Activated T-cell treated with anti-CD3 and anti-CD28 coated beads, Interleukin-2, amount 50 U/mL, for 72 hours (primary cell): ENCODE measurements at regions not wholly inside any gene's neighbourhood (a gene's known extent, or its start where the extent isn't known, plus 50 kb on each side); places are given as distances from the start of the nearest gene placed in this dataset.

Experiments used
- ATAC-seq, 2 donors: fragments of 150-1000 bp; cut with Tn5 transposase; replicated peaks in 1 of 2; 2 replicates each; pipeline ENCODE4 v1.10.0; 2021; ENCODE audit warnings: moderate library complexity in 2 of 2, mild to moderate bottlenecking in 1 of 2
- DNase-seq, 2 donors: peaks; one replicate each; pipeline ENCODE4 v3.0.0; 2021 to 2022; ENCODE audit warnings: mixed read lengths in 1 of 2
- H3K27ac Mint-ChIP-seq: one replicate; pipeline ENCODE4 v1.8.0; 2022; ENCODE audit warnings: mild to moderate bottlenecking, moderate library complexity, mixed read lengths
- H3K27me3 Mint-ChIP-seq: one replicate; pipeline ENCODE4 v1.8.0; 2022; ENCODE audit warnings: low read depth, mixed read lengths
- H3K36me3 Mint-ChIP-seq, 2 donors: one replicate each; pipeline ENCODE4 v1.8.0; 2022; ENCODE audit warnings: mixed read lengths in 2 of 2, mild to moderate bottlenecking in 1 of 2; ENCODE audit not compliant: insufficient read depth in 2 of 2
- H3K4me1 Mint-ChIP-seq: one replicate; pipeline ENCODE4 v1.8.0; 2022; ENCODE audit warnings: low read depth, mixed read lengths
- H3K4me3 Mint-ChIP-seq, 2 donors: one replicate each; pipeline ENCODE4 v1.8.0; 2022; ENCODE audit warnings: mild to moderate bottlenecking in 2 of 2, mixed read lengths in 2 of 2, moderate library complexity in 2 of 2
- H3K9me3 Mint-ChIP-seq, 2 donors: one replicate each; pipeline ENCODE4 v1.8.0; 2022; ENCODE audit warnings: mixed read lengths in 2 of 2

GRCh38 chr3:164230385-164231094 lies 847.8 kb downstream of the SI start:
- Mint-ChIP-seq H3K9me3 (peaks cover 2 to 5% of the 10 kb centered on the region in 2 donors), H3K36me3 (no peaks in the 10 kb centered on the region), H3K27me3 (no peaks in the 10 kb centered on the region), H3K4me1 (no peaks in the 10 kb centered on the region), H3K27ac (no peak overlapping the region), H3K4me3 (no peak overlapping the region)
- ATAC-seq: no peak
- no peak for DNase-seq

- Mint-ChIP-seq H3K27me3 (no peaks in the 10 kb centered on the region), H3K27ac (no peak overlapping the region), H3K4me3 (no peak overlapping the region), H3K9me3 (peaks cover 2 to 5% of the 10 kb centered on the region in 2 donors), H3K4me1 (no peaks in the 10 kb centered on the region), H3K36me3 (no peaks in the 10 kb centered on the region)
- DNase-seq (no peak), ATAC-seq (no peak)
Measured at GRCh38 chr3:164224126-164224525, 854.2 kb downstream of the SI start.

DNA sequence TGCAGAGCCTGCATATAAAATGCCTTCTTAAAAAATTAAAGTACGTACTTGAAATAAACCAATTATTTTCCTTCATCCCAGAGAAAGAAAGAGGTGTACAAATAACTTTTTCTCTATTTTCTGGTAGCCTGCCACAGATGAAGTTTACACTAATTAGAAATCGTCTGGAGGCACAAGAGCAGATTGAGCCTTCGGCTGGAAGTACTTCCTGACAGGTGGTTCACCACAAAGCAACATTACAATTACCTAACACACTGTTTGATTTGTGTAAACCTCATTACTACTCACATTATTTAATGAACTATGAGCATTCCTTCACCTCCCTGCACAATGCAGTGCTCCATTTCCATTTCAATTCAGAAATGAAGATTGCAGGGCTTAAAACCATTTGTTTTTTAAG lies 856.1 kb downstream of the SI start:
- Mint-ChIP-seq H3K9me3 (peaks cover 9 to 13% of the 10 kb centered on the region in 2 donors), H3K27ac (no peak overlapping the region), H3K4me1 (no peaks in the 10 kb centered on the region), H3K4me3 (no peak overlapping the region), H3K36me3 (peaks cover 0 to 3% of the 10 kb centered on the region in 2 donors), H3K27me3 (no peaks in the 10 kb centered on the region)
- no peak for DNase-seq
- no peak for ATAC-seq

GRCh38 chr3:164221297-164221696 lies 857.0 kb downstream of the SI start:
- DNase-seq: no peak
- Mint-ChIP-seq H3K4me3 (no peak overlapping the region), H3K36me3 (peaks cover 0 to 3% of the 10 kb centered on the region in 2 donors), H3K27ac (no peak overlapping the region), H3K27me3 (no peaks in the 10 kb centered on the region), H3K9me3 (peaks cover 9 to 13% of the 10 kb centered on the region in 2 donors), H3K4me1 (no peaks in the 10 kb centered on the region)
- no peak for ATAC-seq

DNA sequence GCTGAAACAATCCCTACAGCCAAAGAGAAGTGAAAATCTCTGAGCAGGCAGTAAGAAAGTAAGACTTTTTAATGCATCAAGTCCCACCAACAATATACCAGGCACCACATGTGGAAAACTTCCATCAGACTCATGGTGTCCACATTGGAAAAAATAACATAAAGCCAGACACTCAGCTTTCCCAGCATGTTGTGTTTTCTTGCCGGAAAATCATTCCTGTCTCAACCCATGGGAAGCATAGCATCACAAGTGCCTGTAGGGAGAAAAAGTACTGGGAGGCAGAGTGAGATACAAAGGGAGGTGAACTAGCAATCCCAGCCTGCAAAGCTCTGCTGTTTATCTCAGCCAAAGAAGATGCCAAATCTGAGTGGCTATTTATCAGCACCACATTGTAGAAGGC lies 868.9 kb downstream of the SI start:
- H3K9me3 Mint-ChIP-seq: peaks cover 0 to 3% of the 10 kb centered on the region in 2 donors
- no peaks in the 10 kb centered on the region for H3K36me3 Mint-ChIP-seq
- no peaks in the 10 kb centered on the region for H3K4me1 Mint-ChIP-seq
- no peak for ATAC-seq
- DNase-seq: no peak
- no peaks in the 10 kb centered on the region for H3K27me3 Mint-ChIP-seq
- H3K27ac Mint-ChIP-seq: no peak overlapping the region
- no peak overlapping the region for H3K4me3 Mint-ChIP-seq

DNA sequence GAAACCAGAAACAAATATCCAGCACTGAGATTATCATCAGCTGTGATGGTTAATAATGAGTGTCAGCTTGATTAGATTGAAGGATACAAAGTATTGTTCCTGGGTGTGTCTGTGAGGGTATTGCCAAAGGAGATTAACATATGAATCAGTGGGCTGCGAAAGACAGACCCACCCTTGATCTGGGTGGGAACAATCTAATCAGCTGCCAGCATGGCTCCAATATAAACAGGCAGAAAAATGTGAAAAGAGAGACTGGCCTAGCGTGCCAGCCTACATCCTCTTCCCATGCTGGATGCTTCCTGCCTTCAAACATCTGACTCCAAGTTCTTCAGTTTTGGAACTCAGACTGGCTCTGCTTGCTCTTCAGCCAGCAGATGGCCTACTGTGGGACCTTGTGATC lies 869.5 kb downstream of the SI start:
- Mint-ChIP-seq H3K27me3 (no peaks in the 10 kb centered on the region), H3K36me3 (no peaks in the 10 kb centered on the region), H3K4me3 (no peak overlapping the region), H3K4me1 (no peaks in the 10 kb centered on the region), H3K27ac (no peak overlapping the region), H3K9me3 (peaks cover 0 to 3% of the 10 kb centered on the region in 2 donors)
- DNase-seq (no peak), ATAC-seq (no peak)

DNA sequence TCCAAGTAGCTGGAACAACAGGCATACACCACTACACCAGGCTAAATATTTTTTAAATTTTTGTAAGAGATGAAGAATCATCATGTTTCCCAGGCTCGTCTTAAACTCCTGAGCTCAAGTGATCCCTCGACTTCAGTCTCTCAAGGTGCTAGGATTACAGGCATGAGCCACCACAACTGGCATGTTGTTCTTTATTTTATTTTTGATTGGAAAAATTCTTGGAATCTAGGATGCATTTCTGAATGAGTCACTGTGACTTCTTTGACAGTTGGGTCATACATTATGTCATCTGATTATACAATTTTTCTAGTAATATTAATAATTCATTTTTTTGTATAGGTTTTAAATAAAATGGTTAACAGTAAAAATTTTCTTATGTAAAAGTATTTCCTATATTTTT lies 870.2 kb downstream of the SI start:
- Mint-ChIP-seq H3K27ac (no peak overlapping the region), H3K9me3 (peaks cover 0 to 3% of the 10 kb centered on the region in 2 donors)

GRCh38 chr3:164200053-164200823 lies 878.1 kb downstream of the SI start:
- no peak for ATAC-seq
- no peak overlapping the region for H3K27ac Mint-ChIP-seq
- H3K27me3 Mint-ChIP-seq: no peaks in the 10 kb centered on the region
- no peaks in the 10 kb centered on the region for H3K4me1 Mint-ChIP-seq
- no peak for DNase-seq
- no peaks in the 10 kb centered on the region for H3K36me3 Mint-ChIP-seq
- H3K9me3 Mint-ChIP-seq: peaks cover 6 to 12% of the 10 kb centered on the region in 2 donors
- H3K4me3 Mint-ChIP-seq: no peak overlapping the region

More for the DNA sequence above, 870.2 kb downstream of the SI start:
- Mint-ChIP-seq H3K27me3 (no peaks in the 10 kb centered on the region), H3K4me3 (no peak overlapping the region), H3K4me1 (no peaks in the 10 kb centered on the region), H3K36me3 (no peaks in the 10 kb centered on the region)
- no peak for DNase-seq
- no peak for ATAC-seq

DNA sequence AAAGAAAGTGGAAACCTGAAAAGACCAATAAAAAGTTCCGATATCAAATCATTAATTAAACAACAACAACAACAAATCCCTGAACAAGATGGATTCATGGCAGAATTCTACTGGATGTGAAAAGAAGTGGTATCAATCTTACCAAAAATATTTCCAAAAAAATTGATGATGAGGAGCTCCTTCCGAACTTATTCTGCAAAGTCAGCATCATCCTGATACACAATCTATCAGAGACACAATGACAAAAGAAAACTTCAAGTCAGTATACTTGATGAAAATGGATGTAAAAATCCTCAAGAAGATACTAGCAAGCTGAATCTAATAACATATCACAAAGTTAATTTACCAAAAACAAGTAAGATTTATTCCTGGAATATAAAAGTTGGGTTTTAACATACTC lies 881.8 kb downstream of the SI start:
- peaks cover 6 to 11% of the 10 kb centered on the region in 2 donors for H3K9me3 Mint-ChIP-seq
- DNase-seq (no peak), ATAC-seq (no peak)
- H3K36me3 Mint-ChIP-seq: peaks cover 0 to 2% of the 10 kb centered on the region in 2 donors
- no peak overlapping the region for H3K27ac Mint-ChIP-seq
- H3K4me1 Mint-ChIP-seq: no peaks in the 10 kb centered on the region
- no peaks in the 10 kb centered on the region for H3K27me3 Mint-ChIP-seq
- no peak overlapping the region for H3K4me3 Mint-ChIP-seq

- Mint-ChIP-seq H3K4me1 (no peaks in the 10 kb centered on the region), H3K27me3 (no peaks in the 10 kb centered on the region), H3K36me3 (peaks cover 0 to 2% of the 10 kb centered on the region in 2 donors), H3K4me3 (no peak overlapping the region), H3K27ac (no peak overlapping the region), H3K9me3 (peaks cover 6 to 11% of the 10 kb centered on the region in 2 donors)
- DNase-seq (no peak), ATAC-seq (no peak)
Measured at GRCh38 chr3:164194842-164195241, 883.5 kb downstream of the SI start.

- Mint-ChIP-seq H3K9me3 (peaks cover 5 to 11% of the 10 kb centered on the region in 2 donors), H3K27ac (no peak overlapping the region), H3K4me3 (no peak overlapping the region), H3K36me3 (peaks cover 0 to 2% of the 10 kb centered on the region in 2 donors), H3K4me1 (no peaks in the 10 kb centered on the region), H3K27me3 (no peaks in the 10 kb centered on the region)
- DNase-seq (no peak), ATAC-seq (no peak)
Measured at GRCh38 chr3:164192974-164193373, 885.3 kb downstream of the SI start.

DNA sequence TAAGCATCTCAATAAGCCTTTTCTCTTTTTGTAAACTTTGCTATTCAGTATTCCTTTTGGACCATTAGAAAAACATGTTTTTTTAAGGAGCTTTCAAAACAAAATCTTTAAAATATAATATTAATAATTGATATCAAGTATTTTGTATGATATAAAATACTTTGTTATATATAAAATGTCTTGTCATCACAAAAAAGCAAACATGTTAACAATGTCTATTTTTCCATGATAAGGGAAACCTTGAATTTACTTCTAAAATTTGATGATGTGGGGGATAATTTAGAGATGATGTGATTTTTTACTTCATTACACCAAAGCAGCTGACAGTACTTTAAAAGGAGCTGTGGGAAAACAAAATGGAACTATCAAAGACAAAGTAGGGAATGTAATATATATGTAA lies 887.7 kb downstream of the SI start:
- no peak for ATAC-seq
- Mint-ChIP-seq H3K27ac (no peak overlapping the region), H3K9me3 (peaks cover 0 to 4% of the 10 kb centered on the region in 2 donors), H3K27me3 (no peaks in the 10 kb centered on the region), H3K36me3 (peaks cover 0 to 2% of the 10 kb centered on the region in 2 donors), H3K4me1 (no peaks in the 10 kb centered on the region), H3K4me3 (no peak overlapping the region)
- no peak for DNase-seq

- no peaks in the 10 kb centered on the region for H3K27me3 Mint-ChIP-seq
- H3K9me3 Mint-ChIP-seq: peaks cover 1 to 13% of the 10 kb centered on the region in 2 donors
- no peaks in the 10 kb centered on the region for H3K36me3 Mint-ChIP-seq
- DNase-seq (no peak), ATAC-seq (no peak)
- H3K27ac Mint-ChIP-seq: no peak overlapping the region
- no peak overlapping the region for H3K4me3 Mint-ChIP-seq
- H3K4me1 Mint-ChIP-seq: no peaks in the 10 kb centered on the region
Measured at GRCh38 chr3:164186095-164186494, 892.2 kb downstream of the SI start.
